ENCODE measurements at regions not wholly inside any gene's neighbourhood (a gene's known extent, or its start where the extent isn't known, plus 50 kb on each side); places are given as distances from the start of the nearest gene placed in this dataset.

DNA sequence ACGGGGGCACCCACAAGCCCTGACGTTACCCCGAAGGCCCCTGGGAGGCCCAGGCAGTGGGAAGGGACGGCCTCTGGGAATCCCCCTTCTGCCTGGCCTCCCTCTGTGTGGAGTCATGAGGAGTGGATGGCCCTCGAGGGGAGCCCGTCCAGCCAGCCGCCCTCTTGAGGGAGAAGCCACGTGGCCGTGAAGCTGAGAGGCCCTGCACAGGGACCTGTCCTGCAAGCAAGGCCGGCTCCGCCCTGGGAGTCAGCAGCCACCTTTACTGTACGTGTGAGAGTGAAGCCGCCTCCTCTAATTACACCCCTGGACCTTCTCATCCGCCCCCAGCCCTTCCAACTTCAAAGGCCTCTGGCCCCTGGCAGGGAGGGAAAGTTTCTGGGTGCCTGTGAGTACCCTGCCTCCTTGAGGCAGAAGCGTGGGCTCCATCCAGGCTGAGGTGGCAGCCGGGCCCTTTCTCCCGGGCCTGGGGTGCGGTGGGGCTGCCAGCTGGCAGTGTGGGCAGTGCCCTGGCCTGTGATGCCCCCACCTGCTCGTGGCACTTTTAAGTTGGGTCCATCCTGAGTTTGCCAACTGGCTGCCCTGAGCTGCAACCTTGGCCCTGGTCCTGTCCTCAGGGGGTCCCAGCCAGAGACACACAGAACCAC, 55.9 kb upstream of the EGFL7 start:
- Histone ChIP-seq H3K4me1 (ENCODE audit: control insufficient read depth, insufficient read depth, low read length) (peaks cover 9% of the 10 kb centered on the region), H3K36me3 (ENCODE audit: control insufficient read depth, insufficient read depth, low read length) (no peaks in the 10 kb centered on the region), H3K4me3 (ENCODE audit: low read depth in 2 of 2, low read length in 2 of 2) (no peak overlapping the region), H3K27me3 (ENCODE audit: control insufficient read depth, insufficient read depth, low read length) (no peaks in the 10 kb centered on the region), H3K9me3 (ENCODE audit: control insufficient read depth, insufficient read depth, low read depth, low read length) (no peaks in the 10 kb centered on the region), H3K27ac (ENCODE audit: low read length) (no peak overlapping the region)
- intact Hi-C loops (cut with micrococcal nuclease; ENCODE audit: unreplicated experiment) (no loop called here), in situ Hi-C loops (cut with HindIII; ENCODE audit: low pct_unique_long_range_greater_than_20kb, low sequenced_read_pairs) (no loop called here)
- ATAC-seq (no peak), DNase-seq (ENCODE audit: low read depth, low spot score) (no peak)
- ChIA-PET POLR2A (no interaction called here), CTCF (no interaction called here)
- no TSS peak for BruUV-seq (replicated peaks)
- TF ChIP-seq, protein P1, sequence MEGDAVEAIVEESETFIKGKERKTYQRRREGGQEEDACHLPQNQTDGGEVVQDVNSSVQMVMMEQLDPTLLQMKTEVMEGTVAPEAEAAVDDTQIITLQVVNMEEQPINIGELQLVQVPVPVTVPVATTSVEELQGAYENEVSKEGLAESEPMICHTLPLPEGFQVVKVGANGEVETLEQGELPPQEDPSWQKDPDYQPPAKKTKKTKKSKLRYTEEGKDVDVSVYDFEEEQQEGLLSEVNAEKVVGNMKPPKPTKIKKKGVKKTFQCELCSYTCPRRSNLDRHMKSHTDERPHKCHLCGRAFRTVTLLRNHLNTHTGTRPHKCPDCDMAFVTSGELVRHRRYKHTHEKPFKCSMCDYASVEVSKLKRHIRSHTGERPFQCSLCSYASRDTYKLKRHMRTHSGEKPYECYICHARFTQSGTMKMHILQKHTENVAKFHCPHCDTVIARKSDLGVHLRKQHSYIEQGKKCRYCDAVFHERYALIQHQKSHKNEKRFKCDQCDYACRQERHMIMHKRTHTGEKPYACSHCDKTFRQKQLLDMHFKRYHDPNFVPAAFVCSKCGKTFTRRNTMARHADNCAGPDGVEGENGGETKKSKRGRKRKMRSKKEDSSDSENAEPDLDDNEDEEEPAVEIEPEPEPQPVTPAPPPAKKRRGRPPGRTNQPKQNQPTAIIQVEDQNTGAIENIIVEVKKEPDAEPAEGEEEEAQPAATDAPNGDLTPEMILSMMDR (IDR thresholded peaks at IDR 0.05) = no peak
- no peak for TF ChIP-seq TCF7L2 (IDR thresholded peaks at IDR 0.05; ENCODE audit: low read depth, low read length)
- TF ChIP-seq SIN3A (IDR thresholded peaks at IDR 0.05; ENCODE audit: borderline replicate concordance, insufficient read depth, low read depth, low read length) = no peak
- TF ChIP-seq, protein P2, sequence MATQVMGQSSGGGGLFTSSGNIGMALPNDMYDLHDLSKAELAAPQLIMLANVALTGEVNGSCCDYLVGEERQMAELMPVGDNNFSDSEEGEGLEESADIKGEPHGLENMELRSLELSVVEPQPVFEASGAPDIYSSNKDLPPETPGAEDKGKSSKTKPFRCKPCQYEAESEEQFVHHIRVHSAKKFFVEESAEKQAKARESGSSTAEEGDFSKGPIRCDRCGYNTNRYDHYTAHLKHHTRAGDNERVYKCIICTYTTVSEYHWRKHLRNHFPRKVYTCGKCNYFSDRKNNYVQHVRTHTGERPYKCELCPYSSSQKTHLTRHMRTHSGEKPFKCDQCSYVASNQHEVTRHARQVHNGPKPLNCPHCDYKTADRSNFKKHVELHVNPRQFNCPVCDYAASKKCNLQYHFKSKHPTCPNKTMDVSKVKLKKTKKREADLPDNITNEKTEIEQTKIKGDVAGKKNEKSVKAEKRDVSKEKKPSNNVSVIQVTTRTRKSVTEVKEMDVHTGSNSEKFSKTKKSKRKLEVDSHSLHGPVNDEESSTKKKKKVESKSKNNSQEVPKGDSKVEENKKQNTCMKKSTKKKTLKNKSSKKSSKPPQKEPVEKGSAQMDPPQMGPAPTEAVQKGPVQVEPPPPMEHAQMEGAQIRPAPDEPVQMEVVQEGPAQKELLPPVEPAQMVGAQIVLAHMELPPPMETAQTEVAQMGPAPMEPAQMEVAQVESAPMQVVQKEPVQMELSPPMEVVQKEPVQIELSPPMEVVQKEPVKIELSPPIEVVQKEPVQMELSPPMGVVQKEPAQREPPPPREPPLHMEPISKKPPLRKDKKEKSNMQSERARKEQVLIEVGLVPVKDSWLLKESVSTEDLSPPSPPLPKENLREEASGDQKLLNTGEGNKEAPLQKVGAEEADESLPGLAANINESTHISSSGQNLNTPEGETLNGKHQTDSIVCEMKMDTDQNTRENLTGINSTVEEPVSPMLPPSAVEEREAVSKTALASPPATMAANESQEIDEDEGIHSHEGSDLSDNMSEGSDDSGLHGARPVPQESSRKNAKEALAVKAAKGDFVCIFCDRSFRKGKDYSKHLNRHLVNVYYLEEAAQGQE (IDR thresholded peaks at IDR 0.05; ENCODE audit: insufficient read depth in 1 of 2, low read depth in 2 of 2, low read length in 1 of 2) = no peak
- no peak for TF ChIP-seq POLR2AphosphoS5 (IDR thresholded peaks at IDR 0.05; ENCODE audit: low read depth, low read length)

DNA sequence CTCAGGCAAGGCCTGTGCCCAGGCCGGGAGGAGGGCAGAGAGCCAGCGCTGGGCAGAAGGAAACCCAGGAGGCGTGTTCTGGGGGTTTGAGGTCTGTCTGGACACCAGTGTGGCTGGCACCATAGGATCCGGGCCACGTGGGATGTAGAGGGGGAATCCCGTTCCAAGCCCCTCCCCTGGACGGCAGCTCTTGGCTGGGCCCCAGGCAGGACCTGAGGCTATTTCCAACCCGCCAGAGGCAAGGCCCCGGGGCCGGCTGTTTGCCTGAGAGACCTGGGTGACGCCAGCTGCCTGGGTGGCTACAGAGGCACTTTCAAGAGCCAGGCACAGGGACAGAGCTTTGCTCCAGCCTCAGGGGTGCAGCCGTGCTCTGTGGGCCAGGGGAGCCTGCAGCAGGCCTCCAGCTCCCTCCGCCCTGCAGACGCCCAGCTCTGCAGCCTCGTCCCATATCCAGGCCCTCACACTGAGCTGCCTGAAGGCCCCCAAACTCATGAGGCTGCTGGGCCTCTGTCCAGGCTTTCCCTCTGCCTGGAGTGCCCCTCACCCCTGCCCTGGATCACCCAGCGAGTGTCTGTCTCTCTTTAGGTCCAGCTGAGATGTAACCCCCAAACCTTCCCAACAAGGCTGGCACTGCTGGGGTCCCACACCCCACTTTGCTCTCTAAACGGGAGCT, 56.6 kb upstream of the EGFL7 start:
- no peak for DNase-seq (ENCODE audit: low read depth, low spot score)
- Histone ChIP-seq H3K4me1 (ENCODE audit: control insufficient read depth, insufficient read depth, low read length) (peaks cover 9% of the 10 kb centered on the region), H3K36me3 (ENCODE audit: control insufficient read depth, insufficient read depth, low read length) (no peaks in the 10 kb centered on the region), H3K27me3 (ENCODE audit: control insufficient read depth, insufficient read depth, low read length) (no peaks in the 10 kb centered on the region), H3K27ac (ENCODE audit: low read length) (no peak overlapping the region), H3K9me3 (ENCODE audit: control insufficient read depth, insufficient read depth, low read depth, low read length) (no peaks in the 10 kb centered on the region), H3K4me3 (ENCODE audit: low read depth in 2 of 2, low read length in 2 of 2) (no peak overlapping the region)
- CTCF ChIA-PET = no interaction called here
- in situ Hi-C loops (cut with HindIII; ENCODE audit: low pct_unique_long_range_greater_than_20kb, low sequenced_read_pairs) = no loop called here
- POLR2A ChIA-PET = no interaction called here
- ATAC-seq = 0 out of 2 replicates have a peak, but pooled peaks have one; percentile 4
- TF ChIP-seq, protein P1 (IDR thresholded peaks at IDR 0.05) = no peak
- TF ChIP-seq, protein P2 (IDR thresholded peaks at IDR 0.05; ENCODE audit: insufficient read depth in 1 of 2, low read depth in 2 of 2, low read length in 1 of 2) = no peak
- intact Hi-C loops (cut with micrococcal nuclease; ENCODE audit: unreplicated experiment) = no loop called here
- no TSS peak for BruUV-seq (replicated peaks)

Data from Panc1 (cell line).